Panc1 (cell line): ENCODE measurements at regions not wholly inside any gene's neighbourhood (a gene's known extent, or its start where the extent isn't known, plus 50 kb on each side); places are given as distances from the start of the nearest gene placed in this dataset.

Experiments
- POLR2AphosphoS5 ChIP-seq: IDR thresholded peaks from 2 replicates; pipeline ENCODE4 v1.6.1; 2012; ENCODE audit warnings: mild to moderate bottlenecking, low read depth, low read length, moderate library complexity
- TF ChIP-seq, protein P1 (sequence below): fragments of 450-650 bp; IDR thresholded peaks from 2 replicates; pipeline ENCODE4 v1.5.1; 2017; ENCODE audit warnings: mild to moderate bottlenecking
- TF ChIP-seq, protein P2 (sequence below), 2 experiments: IDR thresholded peaks; 2 replicates each; pipeline ENCODE4 v1.6.1; 2011 to 2012; ENCODE audit warnings: low read depth in 2 of 2, control low read depth in 1 of 2, low read length in 1 of 2, mild to moderate bottlenecking in 1 of 2, moderate library complexity in 1 of 2; ENCODE audit not compliant: insufficient read depth in 1 of 2

- no peak for TF ChIP-seq POLR2AphosphoS5
- TF ChIP-seq, protein P1, sequence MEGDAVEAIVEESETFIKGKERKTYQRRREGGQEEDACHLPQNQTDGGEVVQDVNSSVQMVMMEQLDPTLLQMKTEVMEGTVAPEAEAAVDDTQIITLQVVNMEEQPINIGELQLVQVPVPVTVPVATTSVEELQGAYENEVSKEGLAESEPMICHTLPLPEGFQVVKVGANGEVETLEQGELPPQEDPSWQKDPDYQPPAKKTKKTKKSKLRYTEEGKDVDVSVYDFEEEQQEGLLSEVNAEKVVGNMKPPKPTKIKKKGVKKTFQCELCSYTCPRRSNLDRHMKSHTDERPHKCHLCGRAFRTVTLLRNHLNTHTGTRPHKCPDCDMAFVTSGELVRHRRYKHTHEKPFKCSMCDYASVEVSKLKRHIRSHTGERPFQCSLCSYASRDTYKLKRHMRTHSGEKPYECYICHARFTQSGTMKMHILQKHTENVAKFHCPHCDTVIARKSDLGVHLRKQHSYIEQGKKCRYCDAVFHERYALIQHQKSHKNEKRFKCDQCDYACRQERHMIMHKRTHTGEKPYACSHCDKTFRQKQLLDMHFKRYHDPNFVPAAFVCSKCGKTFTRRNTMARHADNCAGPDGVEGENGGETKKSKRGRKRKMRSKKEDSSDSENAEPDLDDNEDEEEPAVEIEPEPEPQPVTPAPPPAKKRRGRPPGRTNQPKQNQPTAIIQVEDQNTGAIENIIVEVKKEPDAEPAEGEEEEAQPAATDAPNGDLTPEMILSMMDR: no peak
- TF ChIP-seq, protein P2, sequence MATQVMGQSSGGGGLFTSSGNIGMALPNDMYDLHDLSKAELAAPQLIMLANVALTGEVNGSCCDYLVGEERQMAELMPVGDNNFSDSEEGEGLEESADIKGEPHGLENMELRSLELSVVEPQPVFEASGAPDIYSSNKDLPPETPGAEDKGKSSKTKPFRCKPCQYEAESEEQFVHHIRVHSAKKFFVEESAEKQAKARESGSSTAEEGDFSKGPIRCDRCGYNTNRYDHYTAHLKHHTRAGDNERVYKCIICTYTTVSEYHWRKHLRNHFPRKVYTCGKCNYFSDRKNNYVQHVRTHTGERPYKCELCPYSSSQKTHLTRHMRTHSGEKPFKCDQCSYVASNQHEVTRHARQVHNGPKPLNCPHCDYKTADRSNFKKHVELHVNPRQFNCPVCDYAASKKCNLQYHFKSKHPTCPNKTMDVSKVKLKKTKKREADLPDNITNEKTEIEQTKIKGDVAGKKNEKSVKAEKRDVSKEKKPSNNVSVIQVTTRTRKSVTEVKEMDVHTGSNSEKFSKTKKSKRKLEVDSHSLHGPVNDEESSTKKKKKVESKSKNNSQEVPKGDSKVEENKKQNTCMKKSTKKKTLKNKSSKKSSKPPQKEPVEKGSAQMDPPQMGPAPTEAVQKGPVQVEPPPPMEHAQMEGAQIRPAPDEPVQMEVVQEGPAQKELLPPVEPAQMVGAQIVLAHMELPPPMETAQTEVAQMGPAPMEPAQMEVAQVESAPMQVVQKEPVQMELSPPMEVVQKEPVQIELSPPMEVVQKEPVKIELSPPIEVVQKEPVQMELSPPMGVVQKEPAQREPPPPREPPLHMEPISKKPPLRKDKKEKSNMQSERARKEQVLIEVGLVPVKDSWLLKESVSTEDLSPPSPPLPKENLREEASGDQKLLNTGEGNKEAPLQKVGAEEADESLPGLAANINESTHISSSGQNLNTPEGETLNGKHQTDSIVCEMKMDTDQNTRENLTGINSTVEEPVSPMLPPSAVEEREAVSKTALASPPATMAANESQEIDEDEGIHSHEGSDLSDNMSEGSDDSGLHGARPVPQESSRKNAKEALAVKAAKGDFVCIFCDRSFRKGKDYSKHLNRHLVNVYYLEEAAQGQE (IDR thresholded peaks at IDR 0.05; ENCODE audit: insufficient read depth in 1 of 2, low read depth in 2 of 2, low read length in 1 of 2): no peak
These were observed 103.7 kb downstream of the TBX3 start for GRCh38 chr12:114580306-114580705.
